Activated naive CD4-positive, alpha-beta T cell treated with anti-CD3 and anti-CD28 coated beads, Interleukin-2, amount 50 U/mL, for 72 hours (primary cell): ENCODE measurements at regions not wholly inside any gene's neighbourhood (a gene's known extent, or its start where the extent isn't known, plus 50 kb on each side); places are given as distances from the start of the nearest gene placed in this dataset.
"Not testable (repeated sequence)": the region's sequence is repeated elsewhere in the genome, so short reads cannot be mapped to it uniquely, and the experiment has no call there.

Experiments used
- ATAC-seq, 2 donors: fragments of 150-1000 bp; cut with Tn5 transposase; 2 replicates each; pipeline ENCODE4 v1.10.0; 2021; ENCODE audit warnings: mild to moderate bottlenecking in 2 of 2, moderate library complexity in 2 of 2
- DNase-seq, 2 donors: peaks; one replicate each; pipeline ENCODE4 v3.0.0; 2021 to 2022; ENCODE audit warnings: low spot score in 2 of 2
- H3K27ac Mint-ChIP-seq, 2 donors: one replicate each; pipeline ENCODE4 v1.8.0; 2022; ENCODE audit warnings: mild to moderate bottlenecking in 2 of 2, mixed read lengths in 2 of 2
- H3K36me3 Mint-ChIP-seq, 2 donors: one replicate each; pipeline ENCODE4 v1.8.0; 2022; ENCODE audit warnings: mixed read lengths in 2 of 2
- H3K9me3 Mint-ChIP-seq, 2 donors: one replicate each; pipeline ENCODE4 v1.8.0; 2022; ENCODE audit warnings: mixed read lengths in 2 of 2

DNA sequence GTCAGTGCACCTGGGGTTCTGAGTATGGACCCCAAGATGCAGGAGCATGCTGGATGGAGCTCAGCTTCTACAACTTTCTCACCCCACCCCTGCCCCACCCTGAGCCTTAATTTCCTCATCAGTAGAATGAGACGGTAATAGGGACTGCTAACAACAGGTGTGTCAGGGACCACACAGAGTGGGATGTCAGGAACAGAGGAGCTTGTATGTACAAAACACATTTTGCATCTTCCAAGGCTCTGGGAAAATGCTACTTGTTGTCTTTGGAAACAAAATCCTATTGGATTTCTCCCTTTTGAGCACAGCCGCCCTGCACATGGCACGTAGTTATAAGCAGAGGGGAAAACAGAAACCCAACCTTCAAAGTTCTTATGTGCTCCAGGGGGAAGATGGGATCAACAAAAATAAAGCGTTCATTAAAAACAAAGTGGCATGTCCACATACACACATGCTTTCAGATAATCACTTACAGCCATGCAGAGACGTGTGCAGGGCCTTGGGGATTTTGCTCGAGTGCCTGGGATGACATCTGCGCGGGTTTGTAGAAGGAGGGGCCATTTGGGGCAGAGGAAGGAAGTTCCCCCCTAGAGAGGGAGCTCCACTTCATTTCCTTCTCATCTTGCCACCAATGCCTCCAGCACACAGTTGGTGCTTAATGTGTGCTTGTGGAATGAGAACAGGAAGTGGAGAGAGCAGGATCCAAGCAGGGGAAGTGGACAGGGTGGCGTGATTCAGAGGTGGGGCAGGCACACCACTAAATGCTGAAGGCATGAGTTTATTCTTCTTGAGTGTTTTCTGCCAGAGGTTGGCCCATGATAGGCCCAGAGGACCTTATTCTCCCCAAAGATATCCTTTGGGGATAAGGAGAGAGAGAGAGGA, 138.9 kb downstream of the SMIM20 start:
- DNase-seq, result no peak
- Mint-ChIP-seq H3K27ac (no peak overlapping the region), H3K36me3 (peaks cover 0 to 9% of the 10 kb centered on the region in 2 donors), H3K9me3 (peaks cover 0 to 21% of the 10 kb centered on the region in 2 donors)
- no peak for ATAC-seq

GRCh38 chr4:26053761-26054160, 139.7 kb downstream of the SMIM20 start:
- Mint-ChIP-seq H3K27ac (no peak overlapping the region), H3K9me3 (peaks cover 0 to 21% of the 10 kb centered on the region in 2 donors), H3K36me3 (peaks cover 0 to 9% of the 10 kb centered on the region in 2 donors)
- ATAC-seq (no peak), DNase-seq (no peak)

GRCh38 chr4:26055855-26056254, 141.8 kb downstream of the SMIM20 start:
- DNase-seq (no peak), ATAC-seq (no peak)
- Mint-ChIP-seq H3K9me3 (peaks cover 0 to 33% of the 10 kb centered on the region in 2 donors), H3K27ac (no peak overlapping the region), H3K36me3 (peaks cover 0 to 22% of the 10 kb centered on the region in 2 donors)

- H3K27ac Mint-ChIP-seq, result no peak overlapping the region
- ATAC-seq (no peak), DNase-seq (no peak)
- H3K36me3 Mint-ChIP-seq, result peaks cover 0 to 22% of the 10 kb centered on the region in 2 donors
- H3K9me3 Mint-ChIP-seq, result peaks cover 0 to 37% of the 10 kb centered on the region in 2 donors
Measured at GRCh38 chr4:26056406-26056805, 142.4 kb downstream of the SMIM20 start.

- ATAC-seq, DNase-seq, H3K27ac Mint-ChIP-seq: not testable (repeated sequence)
- peaks cover 0 to 22% of the 10 kb centered on the region in 2 donors for H3K36me3 Mint-ChIP-seq
- H3K9me3 Mint-ChIP-seq, result peaks cover 0 to 37% of the 10 kb centered on the region in 2 donors
Measured at GRCh38 chr4:26057839-26058238, 143.8 kb downstream of the SMIM20 start.

DNA sequence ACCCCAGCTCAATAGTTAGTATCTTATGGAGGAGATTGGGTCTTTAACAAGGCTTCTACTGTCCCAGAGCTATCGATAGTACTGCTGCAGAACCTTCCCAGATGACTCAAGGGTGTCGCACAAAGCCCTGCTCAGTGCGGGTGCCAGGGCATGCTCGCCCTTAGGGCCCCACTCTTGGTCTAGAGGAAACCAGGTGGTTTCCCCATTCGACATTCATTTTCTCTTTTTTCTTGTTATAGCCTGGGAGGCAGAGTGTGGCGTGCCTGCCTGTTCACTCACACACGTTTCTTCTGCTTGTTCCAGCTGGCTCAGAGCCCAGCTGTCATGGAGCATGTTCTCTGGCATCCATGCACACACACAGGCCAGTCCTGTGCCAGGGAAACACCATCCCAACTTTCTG, 144.5 kb downstream of the SMIM20 start:
- DNase-seq, result peak in 1 of 2 donors; percentile 27
- Mint-ChIP-seq H3K36me3 (peaks cover 0 to 22% of the 10 kb centered on the region in 2 donors), H3K9me3 (peaks cover 0 to 32% of the 10 kb centered on the region in 2 donors), H3K27ac (peak overlapping the region in 1 of 2 donors; percentile 70)
- peak; percentile 91 to 94 for ATAC-seq

- DNase-seq, result no peak
- peaks cover 0 to 26% of the 10 kb centered on the region in 2 donors for H3K9me3 Mint-ChIP-seq
- ATAC-seq, result no peak
- peak overlapping the region in 1 of 2 donors; percentile 70 for H3K27ac Mint-ChIP-seq
- peaks cover 0 to 22% of the 10 kb centered on the region in 2 donors for H3K36me3 Mint-ChIP-seq
Measured at GRCh38 chr4:26059391-26060154, 145.6 kb downstream of the SMIM20 start.

- no peak for ATAC-seq
- H3K36me3 Mint-ChIP-seq, result peaks cover 0 to 22% of the 10 kb centered on the region in 2 donors
- no peak for DNase-seq
- H3K27ac Mint-ChIP-seq, result peak overlapping the region in 1 of 2 donors; percentile 70
- peaks cover 0 to 20% of the 10 kb centered on the region in 2 donors for H3K9me3 Mint-ChIP-seq
Measured at GRCh38 chr4:26060286-26060685, 146.3 kb downstream of the SMIM20 start.

- no peak overlapping the region for H3K27ac Mint-ChIP-seq
- H3K9me3 Mint-ChIP-seq, result peaks cover 0 to 17% of the 10 kb centered on the region in 2 donors
- H3K36me3 Mint-ChIP-seq, result peaks cover 0 to 22% of the 10 kb centered on the region in 2 donors
- DNase-seq, result no peak
- peak in 1 of 2 donors; percentile 65 for ATAC-seq
Measured at GRCh38 chr4:26061248-26061986, 147.4 kb downstream of the SMIM20 start.

- no peak for DNase-seq
- H3K36me3 Mint-ChIP-seq, result peaks cover 0 to 18% of the 10 kb centered on the region in 2 donors
- ATAC-seq, result no peak
- H3K9me3 Mint-ChIP-seq, result peaks cover 0 to 16% of the 10 kb centered on the region in 2 donors
- H3K27ac Mint-ChIP-seq, result no peak overlapping the region
Measured at GRCh38 chr4:26062215-26062614, 148.2 kb downstream of the SMIM20 start.

- DNase-seq, H3K27ac Mint-ChIP-seq, ATAC-seq: not testable (repeated sequence)
- peaks cover 0 to 12% of the 10 kb centered on the region in 2 donors for H3K36me3 Mint-ChIP-seq
- peaks cover 0 to 16% of the 10 kb centered on the region in 2 donors for H3K9me3 Mint-ChIP-seq
Measured at GRCh38 chr4:26064009-26064408, 150.0 kb downstream of the SMIM20 start.

DNA sequence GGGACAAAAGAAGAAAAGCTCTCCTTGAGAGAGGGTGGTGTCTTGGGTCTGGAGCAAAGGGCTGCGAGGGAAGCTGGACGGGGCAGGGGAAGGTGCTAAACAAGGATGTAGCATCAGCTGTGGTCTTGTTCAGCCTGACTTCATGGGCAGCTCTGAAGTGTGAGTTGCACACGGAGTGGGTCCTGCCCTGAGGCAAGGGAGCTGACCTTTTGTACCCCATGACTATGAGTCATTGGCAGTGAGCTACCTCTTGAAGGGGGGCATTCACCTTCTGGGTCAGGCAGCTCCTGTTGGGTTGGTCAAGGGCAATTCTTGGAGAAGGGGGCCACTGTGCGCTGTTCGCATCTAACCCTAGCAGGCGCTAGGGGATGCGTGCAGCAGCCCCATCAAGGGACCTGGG, 151.8 kb downstream of the SMIM20 start:
- ATAC-seq (no peak), DNase-seq (peak in 1 of 2 donors; percentile 45)
- Mint-ChIP-seq H3K27ac (no peak overlapping the region), H3K36me3 (peaks cover 0 to 9% of the 10 kb centered on the region in 2 donors), H3K9me3 (peaks cover 0 to 10% of the 10 kb centered on the region in 2 donors)

GRCh38 chr4:26067035-26067434, 153.0 kb downstream of the SMIM20 start:
- Mint-ChIP-seq H3K36me3 (peaks cover 0 to 21% of the 10 kb centered on the region in 2 donors), H3K9me3 (peaks cover 0 to 15% of the 10 kb centered on the region in 2 donors), H3K27ac (no peak overlapping the region)
- ATAC-seq, result no peak
- DNase-seq, result no peak

- H3K27ac Mint-ChIP-seq, result no peak overlapping the region
- peaks cover 0 to 29% of the 10 kb centered on the region in 2 donors for H3K36me3 Mint-ChIP-seq
- ATAC-seq (peak in 1 of 2 donors; percentile 44), DNase-seq (peak in 1 of 2 donors; percentile 18)
- H3K9me3 Mint-ChIP-seq, result peaks cover 0 to 21% of the 10 kb centered on the region in 2 donors
Measured at GRCh38 chr4:26069218-26069617, 155.2 kb downstream of the SMIM20 start.

DNA sequence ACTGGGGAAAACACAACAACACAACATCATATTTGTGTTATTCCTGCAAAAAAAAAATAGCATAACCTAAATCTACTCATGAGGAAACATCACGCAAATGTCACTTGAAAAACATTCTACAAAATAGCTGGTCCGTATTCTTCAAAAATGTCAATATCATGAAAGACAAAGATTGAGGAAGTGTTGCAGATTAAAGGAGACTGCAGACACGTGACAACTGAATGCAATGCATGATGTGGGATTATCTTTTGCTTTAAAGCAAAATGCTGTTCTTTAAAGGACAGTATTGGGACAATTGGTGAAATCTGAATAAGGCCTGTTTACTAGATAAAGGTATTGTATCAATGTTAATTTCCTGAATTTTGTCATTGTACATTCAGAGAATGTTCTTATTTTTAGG, 157.7 kb downstream of the SMIM20 start:
- H3K27ac Mint-ChIP-seq, result peak overlapping the region in 1 of 2 donors; percentile 16

DNA sequence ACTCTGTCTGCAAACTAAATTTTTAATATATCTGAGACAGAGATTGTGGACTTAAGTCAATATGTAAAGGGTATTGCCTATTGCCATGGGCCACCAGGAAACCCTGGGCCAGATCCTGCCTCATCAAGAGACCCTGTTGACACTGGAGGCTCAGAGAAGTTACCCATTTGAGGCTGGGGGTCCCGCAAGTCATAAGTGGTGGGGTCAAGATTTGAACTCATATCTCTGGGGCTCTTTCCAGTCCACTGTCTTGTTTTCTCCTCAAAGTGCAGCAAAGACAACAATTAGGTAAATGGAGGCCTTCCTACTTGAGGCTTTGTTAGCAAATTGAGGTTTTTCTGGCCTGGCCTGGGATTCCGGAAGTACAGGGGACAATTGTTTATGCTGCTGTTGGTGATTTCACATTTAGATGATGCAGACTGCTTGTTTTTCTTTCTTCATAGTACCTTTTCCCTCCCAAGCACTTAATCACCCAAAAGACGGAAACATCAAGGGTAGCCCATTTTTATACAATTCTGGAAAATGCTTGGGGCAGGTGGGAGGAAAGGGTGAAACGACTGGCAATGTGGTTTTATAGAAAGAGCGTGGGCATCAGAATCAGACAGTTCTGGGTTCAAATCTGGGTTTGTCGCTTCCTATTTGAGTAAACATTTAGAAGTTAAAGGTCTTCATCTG, 160.0 kb downstream of the SMIM20 start:
- ATAC-seq (peak; percentile 21 to 39), DNase-seq (peak in 1 of 2 donors; percentile 42)
- Mint-ChIP-seq H3K36me3 (peaks cover 8 to 64% of the 10 kb centered on the region in 2 donors), H3K27ac (peak overlapping the region; percentile 95 to 98), H3K9me3 (peaks cover 10 to 40% of the 10 kb centered on the region in 2 donors)

More for the DNA sequence above, 157.7 kb downstream of the SMIM20 start:
- DNase-seq (no peak), ATAC-seq (no peak)
- Mint-ChIP-seq H3K9me3 (peaks cover 8 to 29% of the 10 kb centered on the region in 2 donors), H3K36me3 (peaks cover 5 to 43% of the 10 kb centered on the region in 2 donors)
